Upper lobe of left lung (tissue), 4 donors: ENCODE measurements at regions not wholly inside any gene's neighbourhood (a gene's known extent, or its start where the extent isn't known, plus 50 kb on each side); places are given as distances from the start of the nearest gene placed in this dataset.

ENCODE experiments used
- EP300 ChIP-seq, 4 donors: sonication (generic); formaldehyde crosslinking; IDR thresholded peaks; one replicate each; pipeline ENCODE4 v1.5.1; 2017; ENCODE audit warnings: antibody characterized with exemption in 4 of 4, control low read depth in 2 of 4
- POLR2A ChIP-seq, 4 donors: fragments of 450-650 bp; IDR thresholded peaks; one replicate each; pipeline ENCODE4 v1.5.1; 2016 to 2017; ENCODE audit warnings: antibody characterized with exemption in 4 of 4, mild to moderate bottlenecking in 2 of 4
- TF ChIP-seq, protein P1 (sequence below), 6 experiments: fragments of 450-650 bp in 4 of 6; fragments of 200-600 bp in 2 of 6; sonication (generic) in 2 of 6; IDR thresholded peaks; one replicate each; pipeline ENCODE4 v1.5.1; 2016 to 2019; ENCODE audit warnings: antibody characterized with exemption in 6 of 6

DNA sequence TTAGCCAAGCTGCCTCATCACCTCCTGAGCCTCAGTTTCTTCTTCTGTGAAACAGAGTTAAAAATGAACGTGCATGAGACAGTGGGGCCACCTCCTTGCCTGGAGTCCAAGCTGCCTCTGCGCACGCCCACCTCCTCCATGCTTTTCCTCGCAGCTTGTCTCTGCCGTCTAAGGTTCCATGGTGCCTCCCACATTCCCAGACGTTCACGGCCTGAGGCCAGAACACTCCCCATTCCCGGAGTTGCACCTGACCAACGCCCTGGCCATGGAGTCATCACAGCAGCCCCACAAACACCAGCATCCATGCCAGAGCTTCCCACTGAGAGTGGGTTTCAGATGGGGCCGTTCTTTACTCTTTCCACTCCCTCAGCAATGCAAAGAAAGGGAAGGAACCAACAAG lies 183.0 kb upstream of the FOXF1 start:
- TF ChIP-seq, protein P1, sequence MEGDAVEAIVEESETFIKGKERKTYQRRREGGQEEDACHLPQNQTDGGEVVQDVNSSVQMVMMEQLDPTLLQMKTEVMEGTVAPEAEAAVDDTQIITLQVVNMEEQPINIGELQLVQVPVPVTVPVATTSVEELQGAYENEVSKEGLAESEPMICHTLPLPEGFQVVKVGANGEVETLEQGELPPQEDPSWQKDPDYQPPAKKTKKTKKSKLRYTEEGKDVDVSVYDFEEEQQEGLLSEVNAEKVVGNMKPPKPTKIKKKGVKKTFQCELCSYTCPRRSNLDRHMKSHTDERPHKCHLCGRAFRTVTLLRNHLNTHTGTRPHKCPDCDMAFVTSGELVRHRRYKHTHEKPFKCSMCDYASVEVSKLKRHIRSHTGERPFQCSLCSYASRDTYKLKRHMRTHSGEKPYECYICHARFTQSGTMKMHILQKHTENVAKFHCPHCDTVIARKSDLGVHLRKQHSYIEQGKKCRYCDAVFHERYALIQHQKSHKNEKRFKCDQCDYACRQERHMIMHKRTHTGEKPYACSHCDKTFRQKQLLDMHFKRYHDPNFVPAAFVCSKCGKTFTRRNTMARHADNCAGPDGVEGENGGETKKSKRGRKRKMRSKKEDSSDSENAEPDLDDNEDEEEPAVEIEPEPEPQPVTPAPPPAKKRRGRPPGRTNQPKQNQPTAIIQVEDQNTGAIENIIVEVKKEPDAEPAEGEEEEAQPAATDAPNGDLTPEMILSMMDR (IDR thresholded peaks at IDR 0.05): no peak
- TF ChIP-seq EP300 (IDR thresholded peaks at IDR 0.05) (no peak), POLR2A (IDR thresholded peaks at IDR 0.05) (no peak)
